HG02870 (cell line): ENCODE measurements at regions not wholly inside any gene's neighbourhood (a gene's known extent, or its start where the extent isn't known, plus 50 kb on each side); places are given as distances from the start of the nearest gene placed in this dataset.
"Not testable (repeated sequence)": the region's sequence is repeated elsewhere in the genome, so short reads cannot be mapped to it uniquely, and the experiment has no call there.

Experiments used
- ATAC-seq: cut with Tn5 transposase; IDR thresholded peaks from one replicate; pipeline ENCODE4 v1.9.1; 2021; ENCODE audit warnings: mild to moderate bottlenecking, moderate library complexity; ENCODE audit not compliant: unreplicated experiment

GRCh38 chr14:55845963-55846825 is 266.2 kb downstream of the KTN1 start:
- ATAC-seq: no peak

GRCh38 chr14:55846826-55847446 is 266.9 kb downstream of the KTN1 start:
- no peak for ATAC-seq

GRCh38 chr14:55847766-55848165 is 267.8 kb downstream of the KTN1 start:
- no peak for ATAC-seq

- ATAC-seq: no peak
Measured at GRCh38 chr14:55848964-55849363, 269.0 kb downstream of the KTN1 start.

- no peak for ATAC-seq
Measured at GRCh38 chr14:55849833-55850232, 268.4 kb upstream of the PELI2 start.

GRCh38 chr14:55850825-55851241 is 267.4 kb upstream of the PELI2 start:
- no peak for ATAC-seq

GRCh38 chr14:55851301-55851700 is 266.9 kb upstream of the PELI2 start:
- ATAC-seq: no peak

GRCh38 chr14:55851961-55852360 is 266.2 kb upstream of the PELI2 start:
- no peak for ATAC-seq

GRCh38 chr14:55855751-55856150 is 262.5 kb upstream of the PELI2 start:
- no peak for ATAC-seq

GRCh38 chr14:55858604-55859003 is 259.6 kb upstream of the PELI2 start:
- no peak for ATAC-seq

GRCh38 chr14:55861561-55861960 is 256.6 kb upstream of the PELI2 start:
- ATAC-seq: not testable (repeated sequence)

GRCh38 chr14:55864890-55865655 is 253.1 kb upstream of the PELI2 start:
- no peak for ATAC-seq

- no peak for ATAC-seq
Measured at GRCh38 chr14:55867311-55867710, 250.9 kb upstream of the PELI2 start.

- ATAC-seq: no peak
Measured at GRCh38 chr14:55867719-55868118, 250.5 kb upstream of the PELI2 start.

- ATAC-seq: no peak
Measured at GRCh38 chr14:55869397-55870049, 248.7 kb upstream of the PELI2 start.

- no peak for ATAC-seq
Measured at GRCh38 chr14:55873169-55873568, 245.0 kb upstream of the PELI2 start.

GRCh38 chr14:55874785-55875184 is 243.4 kb upstream of the PELI2 start:
- ATAC-seq: no peak

- ATAC-seq: no peak
Measured at GRCh38 chr14:55877942-55878341, 240.3 kb upstream of the PELI2 start.

- ATAC-seq: no peak
Measured at GRCh38 chr14:55881577-55882241, 236.5 kb upstream of the PELI2 start.

GRCh38 chr14:55884819-55885218 is 233.4 kb upstream of the PELI2 start:
- no peak for ATAC-seq

- ATAC-seq: no peak
Measured at GRCh38 chr14:55889124-55889523, 229.1 kb upstream of the PELI2 start.
